ENCODE measurements at regions not wholly inside any gene's neighbourhood (a gene's known extent, or its start where the extent isn't known, plus 50 kb on each side); places are given as distances from the start of the nearest gene placed in this dataset.
"Not testable (repeated sequence)": the region's sequence is repeated elsewhere in the genome, so short reads cannot be mapped to it uniquely, and the experiment has no call there.

- Histone ChIP-seq H3K79me2 (no peaks in the 10 kb centered on the region), H4K20me1 (ENCODE audit: insufficient read depth, poor library complexity, severe bottlenecking) (no peaks in the 10 kb centered on the region), H3K4me1 (ENCODE audit: insufficient read depth) (no peaks in the 10 kb centered on the region), H3K4me3 (no peak overlapping the region), H3K36me3 (replicated peaks; ENCODE audit: insufficient read depth, low read depth) (no peaks in the 10 kb centered on the region), H2AFZ (no peak overlapping the region), H3K4me2 (no peak overlapping the region), H3K9me2 (replicated peaks; ENCODE audit: insufficient read depth) (no peaks in the 10 kb centered on the region), H3K9me3 (ENCODE audit: low read depth) (no peaks in the 10 kb centered on the region), H3K27me3 (no peaks in the 10 kb centered on the region), H3K27ac (no peak overlapping the region)
- TF ChIP-seq EZH2phosphoT487 (IDR thresholded peaks at IDR 0.05; ENCODE audit: low read depth, severe bottlenecking, unreplicated experiment) (no peak), EZH2 (IDR thresholded peaks at IDR 0.05; ENCODE audit: borderline replicate concordance) (no peak), CTCF (IDR thresholded peaks at IDR 0.05; ENCODE audit: poor library complexity) (no peak)
- DNase-seq (ENCODE audit: low spot score): no peak
Observed at GRCh38 chrX:27241981-27242380, 221.2 kb downstream of the PPP4R3C start.

- H3K4me2 ChIP-seq; H3K4me3 ChIP-seq; H3K27ac ChIP-seq; H2AFZ ChIP-seq; H4K20me1 ChIP-seq (ENCODE audit: insufficient read depth, poor library complexity, severe bottlenecking); H3K27me3 ChIP-seq; H3K36me3 ChIP-seq (replicated peaks; ENCODE audit: insufficient read depth, low read depth); H3K79me2 ChIP-seq; DNase-seq (ENCODE audit: low spot score); H3K4me1 ChIP-seq (ENCODE audit: insufficient read depth); H3K9me3 ChIP-seq (ENCODE audit: low read depth); H3K9me2 ChIP-seq (replicated peaks; ENCODE audit: insufficient read depth): not testable (repeated sequence)
- 90% methylated on average over 4 of the region's 4 CpGs for WGBS (ENCODE audit: low lambda C conversion rate, missing lambda C conversion rate)
Observed at GRCh38 chrX:27240042-27240441, 223.1 kb downstream of the PPP4R3C start.

GRCh38 chrX:27236681-27237080 lies 226.5 kb downstream of the PPP4R3C start:
- H3K79me2 ChIP-seq: no peaks in the 10 kb centered on the region
- H3K27me3 ChIP-seq: no peaks in the 10 kb centered on the region
- no peak overlapping the region for H2AFZ ChIP-seq
- H3K4me1 ChIP-seq (ENCODE audit: insufficient read depth): no peaks in the 10 kb centered on the region
- no peaks in the 10 kb centered on the region for H3K9me3 ChIP-seq (ENCODE audit: low read depth)
- DNase-seq (ENCODE audit: low spot score): no peak
- H3K4me2 ChIP-seq: no peak overlapping the region
- no peaks in the 10 kb centered on the region for H4K20me1 ChIP-seq (ENCODE audit: insufficient read depth, poor library complexity, severe bottlenecking)
- no peaks in the 10 kb centered on the region for H3K36me3 ChIP-seq (replicated peaks; ENCODE audit: insufficient read depth, low read depth)
- H3K4me3 ChIP-seq: no peak overlapping the region
- no peak overlapping the region for H3K27ac ChIP-seq
- TF ChIP-seq EZH2 (IDR thresholded peaks at IDR 0.05; ENCODE audit: borderline replicate concordance): no peak
- no peak for TF ChIP-seq EZH2phosphoT487 (IDR thresholded peaks at IDR 0.05; ENCODE audit: low read depth, severe bottlenecking, unreplicated experiment)
- no peak for TF ChIP-seq CTCF (IDR thresholded peaks at IDR 0.05; ENCODE audit: poor library complexity)
- no peaks in the 10 kb centered on the region for H3K9me2 ChIP-seq (replicated peaks; ENCODE audit: insufficient read depth)

- WGBS (ENCODE audit: low lambda C conversion rate, missing lambda C conversion rate): 77% methylated on average over 2 of the region's 2 CpGs
- no peak for DNase-seq (ENCODE audit: low spot score)
Observed at GRCh38 chrX:27229721-27230120, 233.4 kb downstream of the PPP4R3C start.

More at GRCh38 chrX:27229721-27230120, 233.4 kb downstream of the PPP4R3C start:
- TF ChIP-seq CTCF (IDR thresholded peaks at IDR 0.05; ENCODE audit: poor library complexity): no peak
- TF ChIP-seq EZH2 (IDR thresholded peaks at IDR 0.05; ENCODE audit: borderline replicate concordance): no peak
- no peak for TF ChIP-seq EZH2phosphoT487 (IDR thresholded peaks at IDR 0.05; ENCODE audit: low read depth, severe bottlenecking, unreplicated experiment)
- no peaks in the 10 kb centered on the region for H3K9me2 ChIP-seq (replicated peaks; ENCODE audit: insufficient read depth)
- H3K4me3 ChIP-seq: no peak overlapping the region
- no peaks in the 10 kb centered on the region for H3K4me1 ChIP-seq (ENCODE audit: insufficient read depth)
- H3K27ac ChIP-seq: no peak overlapping the region
- H3K36me3 ChIP-seq (replicated peaks; ENCODE audit: insufficient read depth, low read depth): no peaks in the 10 kb centered on the region
- H3K79me2 ChIP-seq: no peaks in the 10 kb centered on the region
- no peaks in the 10 kb centered on the region for H3K27me3 ChIP-seq
- H4K20me1 ChIP-seq (ENCODE audit: insufficient read depth, poor library complexity, severe bottlenecking): no peaks in the 10 kb centered on the region
- H3K9me3 ChIP-seq (ENCODE audit: low read depth): no peaks in the 10 kb centered on the region
- no peak overlapping the region for H3K4me2 ChIP-seq
- H2AFZ ChIP-seq: no peak overlapping the region
